GM12875 (cell line): ENCODE measurements at regions not wholly inside any gene's neighbourhood (a gene's known extent, or its start where the extent isn't known, plus 50 kb on each side); places are given as distances from the start of the nearest gene placed in this dataset.

Experiments used
- H3K4me3 ChIP-seq: one replicate; pipeline ENCODE4 v1.5.1; 2011; ENCODE audit warnings: low read depth, low read length, control low read depth
- TF ChIP-seq, protein P1 (sequence below): IDR thresholded peaks from 2 replicates; pipeline ENCODE4 v1.5.1; 2011; ENCODE audit warnings: low read depth, mild to moderate bottlenecking, control low read depth, inconsistent platforms, low read length, moderate library complexity, borderline replicate concordance; ENCODE audit not compliant: insufficient read depth

DNA sequence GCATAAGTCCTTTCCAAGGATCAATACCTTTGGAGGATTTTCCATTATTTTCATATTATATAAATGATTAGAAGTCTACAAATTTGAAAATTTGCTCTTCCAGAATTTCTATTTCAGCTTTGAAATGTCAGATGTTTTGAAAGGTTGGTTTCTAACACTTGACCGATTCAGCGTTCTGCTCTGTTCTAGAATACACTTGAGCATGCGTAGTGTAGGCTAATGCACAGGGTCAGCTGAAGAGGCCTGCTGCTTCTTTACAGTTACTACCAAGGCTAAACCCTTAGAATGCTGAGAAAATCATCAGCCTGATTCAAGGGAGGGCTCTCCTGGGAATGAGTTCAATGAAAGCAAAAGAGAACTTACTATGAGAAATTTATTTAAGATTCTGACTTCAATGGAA lies 177.6 kb downstream of the RNF144B start:
- H3K4me3 ChIP-seq: no peak overlapping the region
- TF ChIP-seq, protein P1, sequence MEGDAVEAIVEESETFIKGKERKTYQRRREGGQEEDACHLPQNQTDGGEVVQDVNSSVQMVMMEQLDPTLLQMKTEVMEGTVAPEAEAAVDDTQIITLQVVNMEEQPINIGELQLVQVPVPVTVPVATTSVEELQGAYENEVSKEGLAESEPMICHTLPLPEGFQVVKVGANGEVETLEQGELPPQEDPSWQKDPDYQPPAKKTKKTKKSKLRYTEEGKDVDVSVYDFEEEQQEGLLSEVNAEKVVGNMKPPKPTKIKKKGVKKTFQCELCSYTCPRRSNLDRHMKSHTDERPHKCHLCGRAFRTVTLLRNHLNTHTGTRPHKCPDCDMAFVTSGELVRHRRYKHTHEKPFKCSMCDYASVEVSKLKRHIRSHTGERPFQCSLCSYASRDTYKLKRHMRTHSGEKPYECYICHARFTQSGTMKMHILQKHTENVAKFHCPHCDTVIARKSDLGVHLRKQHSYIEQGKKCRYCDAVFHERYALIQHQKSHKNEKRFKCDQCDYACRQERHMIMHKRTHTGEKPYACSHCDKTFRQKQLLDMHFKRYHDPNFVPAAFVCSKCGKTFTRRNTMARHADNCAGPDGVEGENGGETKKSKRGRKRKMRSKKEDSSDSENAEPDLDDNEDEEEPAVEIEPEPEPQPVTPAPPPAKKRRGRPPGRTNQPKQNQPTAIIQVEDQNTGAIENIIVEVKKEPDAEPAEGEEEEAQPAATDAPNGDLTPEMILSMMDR: no peak

DNA sequence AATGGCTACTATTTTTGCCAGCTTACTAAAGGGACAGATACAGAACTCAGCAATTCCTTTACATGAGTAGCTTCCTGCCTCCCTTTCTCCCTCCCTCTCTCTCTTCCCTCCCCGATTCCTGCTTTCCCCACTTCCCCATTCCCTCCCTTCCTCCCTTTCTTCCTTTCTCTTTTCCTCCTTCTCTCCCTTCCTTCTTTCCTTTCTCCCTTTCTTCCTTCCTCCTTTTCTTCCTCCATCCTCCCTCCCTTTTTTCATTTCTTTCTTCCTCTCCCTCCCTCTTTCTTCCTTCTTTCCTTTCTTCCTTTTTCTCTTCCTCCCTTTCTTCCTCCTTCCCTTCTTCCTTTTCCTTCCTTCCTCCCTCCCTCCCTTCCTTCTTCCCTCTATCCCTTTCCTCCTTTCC lies 178.1 kb downstream of the RNF144B start:
- TF ChIP-seq, protein P1: no peak
- H3K4me3 ChIP-seq: no peak overlapping the region

DNA sequence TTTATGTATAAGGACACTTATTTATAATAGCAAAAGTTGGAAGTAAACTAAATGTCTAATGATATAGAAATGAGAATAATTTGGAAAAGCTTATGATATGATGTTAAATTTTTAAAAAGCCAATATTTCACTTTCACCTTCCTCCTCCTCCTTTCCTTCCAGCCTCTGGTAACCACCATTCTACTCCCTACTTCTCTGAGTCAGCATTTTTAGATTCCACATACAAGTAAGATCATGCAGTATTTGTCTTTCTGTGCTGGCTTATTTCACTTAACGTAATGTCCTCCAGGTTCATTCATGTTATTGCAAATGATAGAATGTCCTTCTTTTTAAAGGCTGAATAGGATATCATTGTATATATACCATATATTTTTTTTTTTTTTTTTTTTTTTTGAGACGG lies 180.2 kb downstream of the RNF144B start:
- TF ChIP-seq, protein P1: no peak
- no peak overlapping the region for H3K4me3 ChIP-seq

DNA sequence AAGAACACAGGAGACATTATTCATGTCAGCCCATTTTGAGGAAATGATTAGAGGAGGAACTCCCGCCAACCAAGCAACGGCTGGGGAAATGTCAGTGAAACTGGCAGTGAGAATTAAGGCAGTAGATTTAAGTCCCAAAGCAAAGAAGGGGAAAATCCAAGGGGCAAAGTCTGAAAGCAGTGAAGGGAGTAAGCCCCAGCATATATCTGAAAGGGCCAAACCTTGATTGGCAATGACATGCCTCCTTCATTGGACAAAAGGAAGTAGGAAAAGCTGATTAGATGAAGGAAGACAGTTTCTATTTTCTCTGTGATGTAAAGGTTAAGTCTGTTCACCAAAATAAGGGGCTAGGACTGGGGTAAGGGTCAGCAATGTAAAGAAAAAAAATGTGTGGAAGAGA lies 190.3 kb downstream of the RNF144B start:
- H3K4me3 ChIP-seq: no peak overlapping the region
- TF ChIP-seq, protein P1: no peak

DNA sequence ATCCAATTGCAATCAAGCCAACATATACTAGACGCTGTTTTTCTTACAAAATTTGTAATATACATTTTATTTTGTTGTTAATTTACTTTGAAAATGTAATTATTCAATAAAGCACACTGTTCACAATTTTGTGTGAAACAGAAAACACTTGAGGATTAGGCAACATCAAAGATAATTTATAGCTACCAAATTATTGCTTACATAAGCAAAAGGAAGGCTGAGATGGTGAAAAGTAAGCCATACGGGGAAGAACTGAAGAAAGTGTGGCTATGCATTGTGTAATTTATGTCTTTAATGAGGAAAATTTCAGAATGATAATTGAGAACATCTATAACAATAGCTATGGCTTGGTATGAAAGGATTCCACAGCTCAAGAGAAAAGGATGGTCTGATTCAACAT lies 192.0 kb downstream of the RNF144B start:
- no peak overlapping the region for H3K4me3 ChIP-seq
- TF ChIP-seq, protein P1: no peak

DNA sequence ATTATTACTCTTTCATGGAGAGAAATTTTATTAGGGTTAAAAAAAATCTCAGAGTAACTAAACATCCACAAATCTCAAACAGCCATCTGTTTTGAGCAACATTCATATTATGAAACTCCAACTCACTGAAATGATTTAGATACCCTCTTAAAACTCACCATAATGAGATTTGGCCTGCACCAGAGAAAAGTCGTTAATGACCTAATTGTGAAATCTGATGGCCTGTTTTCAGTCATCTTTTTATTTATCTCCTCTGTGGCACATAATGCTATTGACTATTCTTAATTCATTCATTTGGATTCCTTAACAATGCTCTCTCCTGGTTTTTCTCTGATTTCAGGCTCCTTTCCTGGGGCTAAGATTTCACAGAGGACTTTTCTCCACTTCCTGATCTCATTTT lies 192.7 kb downstream of the RNF144B start:
- no peak overlapping the region for H3K4me3 ChIP-seq
- TF ChIP-seq, protein P1: no peak

DNA sequence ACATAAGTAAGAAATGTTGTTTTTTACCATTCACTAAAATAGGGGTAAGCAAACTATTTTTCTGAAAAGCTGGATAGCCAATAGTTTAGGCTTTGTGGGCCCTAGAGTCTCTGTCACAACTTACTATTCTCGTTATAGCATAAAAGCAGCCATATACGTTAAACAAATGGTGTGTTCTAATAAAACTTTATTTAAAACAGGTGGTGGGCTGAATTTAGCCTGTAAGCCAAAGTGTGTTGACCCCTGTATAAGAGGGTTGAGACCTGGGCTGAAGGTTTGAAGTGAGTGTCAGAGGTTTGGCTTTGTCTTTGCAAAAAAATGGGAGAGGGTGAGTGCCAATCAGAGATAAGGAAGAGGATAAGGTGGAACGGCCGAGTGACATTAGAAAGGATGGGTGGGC lies 197.2 kb downstream of the RNF144B start:
- no peak overlapping the region for H3K4me3 ChIP-seq
- TF ChIP-seq, protein P1: no peak
